ENCODE measurements at regions not wholly inside any gene's neighbourhood (a gene's known extent, or its start where the extent isn't known, plus 50 kb on each side); places are given as distances from the start of the nearest gene placed in this dataset.

GRCh38 chr1:30325085-30325935, 398.1 kb downstream of the MATN1 start:
- DNase-seq = no peak

- DNase-seq = no peak
These were observed 398.9 kb downstream of the MATN1 start for GRCh38 chr1:30324251-30325084.

- no peak for DNase-seq
These were observed 399.5 kb downstream of the MATN1 start for GRCh38 chr1:30323841-30324240.

GRCh38 chr1:30323352-30323751, 400.0 kb downstream of the MATN1 start:
- DNase-seq = no peak

- no peak for DNase-seq
These were observed 400.5 kb downstream of the MATN1 start for GRCh38 chr1:30322859-30323257.

GRCh38 chr1:30321996-30322858, 401.2 kb downstream of the MATN1 start:
- no peak for DNase-seq

GRCh38 chr1:30321246-30321910, 402.0 kb downstream of the MATN1 start:
- no peak for DNase-seq

GRCh38 chr1:30320581-30320890, 402.8 kb downstream of the MATN1 start:
- no peak for DNase-seq

GRCh38 chr1:30319765-30320580, 403.4 kb downstream of the MATN1 start:
- no peak for DNase-seq

GRCh38 chr1:30318864-30319718, 404.3 kb downstream of the MATN1 start:
- DNase-seq = no peak

- no peak for DNase-seq
These were observed 405.0 kb downstream of the MATN1 start for GRCh38 chr1:30318413-30318812.

- DNase-seq = no peak
These were observed 405.5 kb downstream of the MATN1 start for GRCh38 chr1:30317921-30318320.

- no peak for DNase-seq
These were observed 407.3 kb downstream of the MATN1 start for GRCh38 chr1:30316056-30316455.

- no peak for DNase-seq
These were observed 408.0 kb downstream of the MATN1 start for GRCh38 chr1:30315185-30315960.

- no peak for DNase-seq
These were observed 408.8 kb downstream of the MATN1 start for GRCh38 chr1:30314591-30314990.

GRCh38 chr1:30313584-30313983, 409.8 kb downstream of the MATN1 start:
- DNase-seq = no peak

- no peak for DNase-seq
These were observed 410.2 kb downstream of the MATN1 start for GRCh38 chr1:30313176-30313575.

- no peak for DNase-seq
These were observed 411.2 kb downstream of the MATN1 start for GRCh38 chr1:30312226-30312625.

GRCh38 chr1:30311749-30312148, 411.6 kb downstream of the MATN1 start:
- no peak for DNase-seq
